NCI-H510A (cell line): ENCODE measurements at regions not wholly inside any gene's neighbourhood (a gene's known extent, or its start where the extent isn't known, plus 50 kb on each side); places are given as distances from the start of the nearest gene placed in this dataset.

Experiments used
- DNase-seq: peaks from one replicate; lab custom pipeline; 2025; lab: John Stamatoyannopoulos, UW

- DNase-seq, result no peak
These were observed 253.9 kb upstream of the NXPH2 start for GRCh38 chr2:139034064-139034463.

- DNase-seq, result no peak
These were observed 253.1 kb upstream of the NXPH2 start for GRCh38 chr2:139033300-139033699.

GRCh38 chr2:139031722-139032121 lies 251.5 kb upstream of the NXPH2 start:
- DNase-seq, result no peak

GRCh38 chr2:139020287-139020686 lies 240.1 kb upstream of the NXPH2 start:
- DNase-seq, result no peak

- DNase-seq, result no peak
These were observed 238.1 kb upstream of the NXPH2 start for GRCh38 chr2:139018252-139018651.

GRCh38 chr2:139007130-139007529 lies 226.9 kb upstream of the NXPH2 start:
- no peak for DNase-seq

- no peak for DNase-seq
These were observed 220.1 kb upstream of the NXPH2 start for GRCh38 chr2:139000131-139000785.

DNA sequence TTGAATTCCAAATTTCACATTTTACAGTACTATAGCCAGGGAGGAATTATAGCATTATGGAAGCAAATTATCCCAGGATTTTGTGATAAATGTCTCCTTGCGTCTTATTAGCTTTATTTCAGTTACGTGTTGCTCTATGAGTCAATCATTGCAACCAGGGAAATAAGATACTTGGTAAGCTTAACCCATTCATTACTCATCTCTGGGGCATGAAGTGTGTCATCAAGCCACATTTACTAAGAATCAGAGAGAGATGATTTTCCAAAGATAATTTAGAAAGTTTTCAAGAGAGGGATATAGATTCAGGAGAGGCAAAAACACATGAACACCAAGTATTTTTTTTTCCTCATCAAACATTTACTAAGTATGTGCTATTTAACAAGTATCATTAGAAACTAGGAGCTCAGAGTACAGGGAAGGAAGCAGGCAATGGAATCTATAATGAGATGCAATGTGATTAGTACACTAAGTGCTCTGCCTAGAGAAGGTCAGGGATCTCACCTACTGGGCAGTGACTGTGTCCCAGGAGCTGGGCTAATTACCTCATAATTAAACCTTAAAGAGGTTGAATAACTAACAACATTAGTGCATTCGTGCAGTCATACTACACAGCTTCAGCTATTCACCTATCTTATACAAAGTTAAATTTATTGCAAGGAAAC lies 217.8 kb upstream of the NXPH2 start:
- DNase-seq, result no peak

- no peak for DNase-seq
These were observed 217.2 kb upstream of the NXPH2 start for GRCh38 chr2:138997346-138997745.

- no peak for DNase-seq
These were observed 214.3 kb upstream of the NXPH2 start for GRCh38 chr2:138994502-138994901.

DNA sequence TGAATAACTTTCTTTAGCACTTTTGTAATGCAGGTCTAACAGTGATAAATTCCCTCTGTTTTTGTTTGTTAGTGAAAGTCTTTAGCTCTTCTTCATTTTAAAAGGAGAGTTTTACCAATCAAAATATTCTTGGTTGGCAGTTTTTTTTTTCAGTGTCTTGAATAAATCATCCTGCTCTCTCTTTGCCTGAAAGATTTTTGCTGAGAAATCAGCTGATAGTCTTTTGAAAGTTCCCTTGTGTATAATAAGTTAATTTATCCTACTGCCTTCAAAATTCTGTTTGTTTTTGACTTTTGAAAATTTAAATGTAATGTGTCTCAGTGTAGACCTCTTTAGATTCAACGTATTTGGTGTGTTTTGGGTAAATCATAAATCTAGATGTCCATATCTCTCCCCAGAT lies 205.7 kb upstream of the NXPH2 start:
- DNase-seq, result no peak

GRCh38 chr2:138979131-138979785 lies 199.1 kb upstream of the NXPH2 start:
- DNase-seq, result no peak

DNA sequence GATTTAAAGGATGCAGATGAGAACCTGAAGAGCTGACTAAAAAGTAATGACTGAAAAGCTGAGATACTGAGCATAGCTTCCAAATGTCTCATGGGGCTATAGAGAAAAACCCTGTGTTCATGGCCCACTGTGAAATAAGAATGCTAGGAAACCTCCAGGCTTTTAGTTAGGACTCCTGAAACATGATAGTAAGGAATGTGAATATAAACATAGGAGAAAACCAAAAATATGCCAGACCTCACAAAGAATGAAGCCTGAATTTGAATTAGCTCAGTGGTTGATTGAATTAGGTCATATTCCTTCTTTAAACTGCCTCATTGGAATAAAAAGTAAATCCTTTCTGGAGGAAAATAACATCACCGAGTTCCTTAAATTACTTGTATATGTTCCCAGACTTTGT lies 194.5 kb upstream of the NXPH2 start:
- DNase-seq, result no peak

- no peak for DNase-seq
These were observed 184.2 kb upstream of the NXPH2 start for GRCh38 chr2:138964418-138964817.

GRCh38 chr2:138962686-138963085 lies 182.5 kb upstream of the NXPH2 start:
- DNase-seq, result no peak

DNA sequence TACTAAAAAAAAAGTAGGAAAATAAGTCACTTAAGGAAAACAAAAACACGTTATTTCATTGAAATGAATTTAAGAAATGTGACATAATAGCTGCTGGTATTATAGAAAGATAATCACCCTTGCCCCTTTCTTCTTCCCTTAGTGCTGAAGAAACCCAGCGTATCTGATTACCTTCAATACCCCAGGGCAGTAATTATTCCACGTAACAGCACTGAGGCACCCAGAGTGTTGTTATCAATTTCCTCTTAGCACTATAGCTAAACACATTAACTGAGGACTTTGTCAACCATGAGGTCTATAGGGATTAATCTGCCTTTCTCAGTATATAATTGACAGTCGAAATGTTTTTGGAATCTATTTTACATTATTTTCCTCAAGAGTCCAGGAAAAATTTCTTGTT lies 180.0 kb upstream of the NXPH2 start:
- DNase-seq, result no peak

DNA sequence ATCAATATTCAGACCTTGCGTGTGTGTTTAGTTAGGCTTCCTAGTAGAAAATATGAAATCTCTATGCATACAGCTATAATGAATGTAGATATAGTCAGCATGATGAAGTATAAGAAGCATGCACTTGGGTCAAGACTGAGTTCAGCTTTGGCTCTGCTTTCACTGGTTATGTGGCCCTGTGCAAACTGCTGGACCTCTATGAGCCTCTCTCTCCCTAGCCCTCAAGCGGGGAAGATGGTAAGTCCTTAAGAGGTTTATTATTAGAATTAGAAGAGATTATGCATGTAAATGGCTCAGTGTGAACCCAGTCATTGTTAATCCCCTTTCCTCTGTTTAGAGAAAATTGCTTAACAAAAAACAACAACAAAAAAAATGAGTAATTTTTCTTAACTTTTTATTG lies 178.8 kb upstream of the NXPH2 start:
- no peak for DNase-seq

- no peak for DNase-seq
These were observed 175.9 kb upstream of the NXPH2 start for GRCh38 chr2:138956116-138956515.

- DNase-seq, result no peak
These were observed 170.3 kb upstream of the NXPH2 start for GRCh38 chr2:138950486-138950885.

- no peak for DNase-seq
These were observed 169.3 kb upstream of the NXPH2 start for GRCh38 chr2:138949517-138949916.

GRCh38 chr2:138948070-138948539 lies 167.9 kb upstream of the NXPH2 start:
- DNase-seq, result no peak

GRCh38 chr2:138943470-138943869 lies 163.3 kb upstream of the NXPH2 start:
- no peak for DNase-seq

DNA sequence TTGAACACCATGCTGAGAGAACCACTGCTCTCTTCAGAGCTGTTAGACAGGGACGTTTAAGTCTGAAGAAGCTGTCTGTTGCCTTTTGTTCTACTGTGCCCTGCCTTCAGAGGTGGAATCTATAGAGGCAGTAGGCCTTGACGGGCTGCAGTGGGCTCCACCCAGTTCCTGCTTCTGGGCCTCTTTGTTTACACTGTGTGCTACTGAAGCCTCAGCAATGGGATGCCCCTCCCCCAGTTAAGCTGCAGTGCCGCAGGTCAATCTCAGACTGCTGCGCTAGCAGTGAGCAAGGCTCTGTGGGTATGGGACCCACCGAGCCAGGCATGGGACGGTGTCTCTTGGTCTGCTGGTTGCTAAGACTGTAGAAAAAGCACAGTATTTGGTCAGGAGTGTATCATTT lies 162.3 kb upstream of the NXPH2 start:
- DNase-seq, result no peak
